ENCODE measurements at regions not wholly inside any gene's neighbourhood (a gene's known extent, or its start where the extent isn't known, plus 50 kb on each side); places are given as distances from the start of the nearest gene placed in this dataset.

GRCh38 chr2:23322567-23323197 lies 62.3 kb upstream of the KLHL29 start:
- DNase-seq (ENCODE audit: extremely low spot score, insufficient read length, low read depth): no peak
- FAIRE-seq: no peak

GRCh38 chr2:23323198-23323916 lies 61.6 kb upstream of the KLHL29 start:
- FAIRE-seq: no peak
- no peak for DNase-seq (ENCODE audit: extremely low spot score, insufficient read length, low read depth)

GRCh38 chr2:23323917-23324680 lies 60.9 kb upstream of the KLHL29 start:
- DNase-seq (ENCODE audit: extremely low spot score, insufficient read length, low read depth) (no peak), FAIRE-seq (no peak)

- DNase-seq (ENCODE audit: extremely low spot score, insufficient read length, low read depth): no peak
- FAIRE-seq: no peak
Observed at GRCh38 chr2:23326330-23326729, 58.6 kb upstream of the KLHL29 start.

GRCh38 chr2:23327416-23327815 lies 57.6 kb upstream of the KLHL29 start:
- FAIRE-seq (no peak), DNase-seq (ENCODE audit: extremely low spot score, insufficient read length, low read depth) (no peak)

GRCh38 chr2:23327887-23328286 lies 57.1 kb upstream of the KLHL29 start:
- DNase-seq (ENCODE audit: extremely low spot score, insufficient read length, low read depth) (no peak), FAIRE-seq (no peak)

- no peak for FAIRE-seq
- no peak for DNase-seq (ENCODE audit: extremely low spot score, insufficient read length, low read depth)
Observed at GRCh38 chr2:23330214-23330613, 54.8 kb upstream of the KLHL29 start.

All from GM18507 (cell line).